ENCODE measurements at regions not wholly inside any gene's neighbourhood (a gene's known extent, or its start where the extent isn't known, plus 50 kb on each side); places are given as distances from the start of the nearest gene placed in this dataset.

- TF ChIP-seq POLR2A (IDR thresholded peaks at IDR 0.05) (no peak), CTCF (IDR thresholded peaks at IDR 0.05) (no peak)
- 62 to 71% (median 66%) methylated on average over 1 of the region's 1 CpG for WGBS, 4 donors
Measured at GRCh38 chr11:22957786-22958185, 97.5 kb upstream of the CCDC179 start.

DNA sequence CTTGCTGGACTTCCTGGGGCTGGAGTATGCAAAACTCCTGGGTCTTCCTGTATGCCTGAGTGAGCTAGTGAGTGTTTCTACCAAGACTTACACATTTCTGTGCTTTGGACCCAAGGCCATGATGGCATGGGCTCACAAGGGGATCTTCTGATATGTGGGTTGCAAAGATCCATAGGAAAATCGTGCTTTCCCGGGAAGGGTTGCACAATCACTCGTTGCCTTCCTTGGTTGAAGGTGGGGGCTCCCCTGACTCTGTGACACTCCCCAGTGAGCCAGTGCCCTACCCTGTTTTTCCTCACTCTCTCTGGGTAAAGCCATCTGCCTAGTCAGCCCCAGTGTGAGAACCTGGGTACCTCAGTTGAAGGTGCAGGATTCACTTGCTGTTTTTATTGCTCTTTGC is 114.0 kb upstream of the CCDC179 start:
- WGBS, 4 donors, result 90 to 95% (median 92%) methylated on average over 3 of the region's 3 CpGs
- Histone ChIP-seq H3K9me3 (replicated peaks in 1 of 3) (no peaks in the 10 kb centered on the region), H3K36me3 (replicated peaks in 1 of 2) (no peaks in the 10 kb centered on the region), H3K4me1 (replicated peaks in 1 of 2) (no peaks in the 10 kb centered on the region), H3K4me3 (no peak overlapping the region), H3K27ac (no peak overlapping the region), H3K27me3 (no peaks in the 10 kb centered on the region)
- TF ChIP-seq CTCF (IDR thresholded peaks at IDR 0.05) (no peak), POLR2A (IDR thresholded peaks at IDR 0.05) (no peak)
- no peak for DNase-seq
- intact Hi-C loops (cut with DNase I), result no loop called here

More at GRCh38 chr11:22957786-22958185, 97.5 kb upstream of the CCDC179 start:
- DNase-seq, result no peak
- intact Hi-C loops (cut with DNase I), result no loop called here
- H3K27ac ChIP-seq, result no peak overlapping the region
- no peak overlapping the region for H3K4me3 ChIP-seq
- no peaks in the 10 kb centered on the region for H3K27me3 ChIP-seq
- no peaks in the 10 kb centered on the region for H3K4me1 ChIP-seq (replicated peaks in 1 of 2)
- no peaks in the 10 kb centered on the region for H3K9me3 ChIP-seq (replicated peaks in 1 of 3)
- H3K36me3 ChIP-seq (replicated peaks in 1 of 2), result no peaks in the 10 kb centered on the region

GRCh38 chr11:22976146-22976545 is 115.9 kb upstream of the CCDC179 start:
- 44 to 80% (median 66%) methylated on average over 3 of the region's 3 CpGs for WGBS, 4 donors
- no peaks in the 10 kb centered on the region for H3K4me1 ChIP-seq (replicated peaks in 1 of 2)
- TF ChIP-seq POLR2A (IDR thresholded peaks at IDR 0.05), result no peak
- TF ChIP-seq CTCF (IDR thresholded peaks at IDR 0.05), result no peak

DNA sequence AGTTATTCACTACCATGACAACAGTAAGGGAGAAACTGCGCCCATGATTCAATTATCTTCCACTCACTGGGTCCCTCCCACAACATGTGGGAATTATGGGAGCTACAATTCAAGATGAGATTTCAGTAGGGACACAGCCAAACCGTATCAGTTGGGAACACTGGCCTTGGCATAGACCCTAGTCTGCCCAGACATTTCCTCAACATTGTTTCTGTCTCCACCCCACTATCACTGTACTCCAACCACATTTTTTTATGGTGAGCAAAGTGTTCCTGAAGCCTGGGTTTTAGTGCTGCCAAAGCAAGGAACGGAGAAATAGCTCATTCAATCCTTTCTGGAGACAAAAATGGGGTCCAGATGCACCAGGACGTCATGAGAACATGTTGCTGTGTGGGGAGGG is 122.6 kb upstream of the CCDC179 start:
- 62 to 86% (median 78%) methylated on average over 4 of the region's 4 CpGs for WGBS, 4 donors
- H3K27ac ChIP-seq, result no peak overlapping the region
- intact Hi-C loops (cut with DNase I), result no loop called here
- no peaks in the 10 kb centered on the region for H3K27me3 ChIP-seq
- H3K4me3 ChIP-seq, result no peak overlapping the region
- H3K4me1 ChIP-seq (replicated peaks in 1 of 2), result no peaks in the 10 kb centered on the region
- DNase-seq, result no peak
- TF ChIP-seq CTCF (IDR thresholded peaks at IDR 0.05) (no peak), POLR2A (IDR thresholded peaks at IDR 0.05) (no peak)
- H3K36me3 ChIP-seq (replicated peaks in 1 of 2), result no peaks in the 10 kb centered on the region
- H3K9me3 ChIP-seq (replicated peaks in 1 of 3), result no peaks in the 10 kb centered on the region

More at GRCh38 chr11:22976146-22976545, 115.9 kb upstream of the CCDC179 start:
- peak; percentile 30 to 78 (median 58) for DNase-seq
- Histone ChIP-seq H3K27me3 (no peaks in the 10 kb centered on the region), H3K4me3 (no peak overlapping the region), H3K36me3 (replicated peaks in 1 of 2) (no peaks in the 10 kb centered on the region), H3K27ac (no peak overlapping the region), H3K9me3 (replicated peaks in 1 of 3) (no peaks in the 10 kb centered on the region)
- intact Hi-C loops (cut with DNase I), result no loop called here
